ENCODE measurements at regions not wholly inside any gene's neighbourhood (a gene's known extent, or its start where the extent isn't known, plus 50 kb on each side); places are given as distances from the start of the nearest gene placed in this dataset.

DNA sequence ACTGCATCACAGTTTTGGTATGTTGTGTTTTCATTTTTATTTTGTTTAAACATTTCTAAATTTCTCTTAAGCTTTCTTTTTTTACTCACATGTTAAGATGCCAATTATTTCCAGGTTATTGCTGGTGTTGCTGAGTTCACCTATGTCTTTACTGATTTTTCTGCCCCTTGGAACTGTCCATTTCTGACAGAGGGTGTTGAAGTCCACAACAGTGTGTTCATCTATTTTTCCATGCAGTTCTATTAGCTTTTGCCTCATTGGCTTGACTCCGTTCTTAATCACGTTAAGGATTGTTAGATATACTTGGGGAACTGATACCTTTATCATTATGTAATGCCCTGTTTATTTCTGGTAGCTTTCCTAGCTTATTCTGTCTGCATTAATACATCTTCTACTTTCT, 158.0 kb upstream of the TCERG1L start:
- H3K56ac ChIP-seq (ENCODE audit: insufficient read length, low read depth, low read length), result no peak overlapping the region
- no peak overlapping the region for H4K5ac ChIP-seq (ENCODE audit: insufficient read length, low read depth, low read length)
- H2BK15ac ChIP-seq (ENCODE audit: low read depth, low read length), result no peak overlapping the region
- H4K20me1 ChIP-seq (ENCODE audit: control insufficient read depth, insufficient read depth, insufficient read length), result no peaks in the 10 kb centered on the region
- no peak overlapping the region for H3K4ac ChIP-seq (ENCODE audit: low read depth, low read length)
- H3K27me3 Mint-ChIP-seq (ENCODE audit: low read depth), result no peaks in the 10 kb centered on the region; the same call in 1 of the 2 replicates
- H3K9me3 Mint-ChIP-seq, result no peaks in the 10 kb centered on the region
- no peaks in the 10 kb centered on the region for H3K36me3 Mint-ChIP-seq (ENCODE audit: insufficient read depth in 1 of 3, low read depth in 3 of 3)
- H4K8ac ChIP-seq (replicated peaks; ENCODE audit: insufficient read length, low read depth, low read length), result no peak overlapping the region
- H2AFZ ChIP-seq (ENCODE audit: low read length), result no peak overlapping the region
- no peak overlapping the region for H3K4me2 ChIP-seq (ENCODE audit: insufficient read depth, insufficient read length, low read length)
- H3K23me2 ChIP-seq (ENCODE audit: insufficient read length, low read depth, low read length, poor library complexity, severe bottlenecking), result no peaks in the 10 kb centered on the region
- no peak overlapping the region for H2BK120ac ChIP-seq (ENCODE audit: low read depth, low read length, poor library complexity, severe bottlenecking)
- no peaks in the 10 kb centered on the region for H3K27me3 ChIP-seq (ENCODE audit: insufficient read depth, low read length)
- no peaks in the 10 kb centered on the region for H3K79me2 ChIP-seq (ENCODE audit: insufficient read depth, low read length)
- H3K4me1 ChIP-seq (ENCODE audit: insufficient read depth, low read length), result no peaks in the 10 kb centered on the region
- H3K4me3 Mint-ChIP-seq, result no peak overlapping the region
- no peak overlapping the region for H3K27ac ChIP-seq (ENCODE audit: insufficient read length, low read depth, low read length)
- H3K23ac ChIP-seq (ENCODE audit: insufficient read length, low read depth, low read length), result no peak overlapping the region
- H3K9me3 ChIP-seq (ENCODE audit: control insufficient read depth, low read depth, low read length), result no peaks in the 10 kb centered on the region
- H3K4me1 Mint-ChIP-seq, result peaks cover 0 to 5% of the 10 kb centered on the region in 2 experiments; a peak in 2 of 4 replicates
- no peak overlapping the region for H4K91ac ChIP-seq (ENCODE audit: insufficient read length, low read depth, low read length)
- H2BK12ac ChIP-seq (ENCODE audit: insufficient read length, low read depth, low read length), result no peak overlapping the region
- H3K27ac Mint-ChIP-seq, result no peak overlapping the region
- no peak overlapping the region for H3K9ac ChIP-seq (ENCODE audit: extremely low read depth, insufficient read length, low read length)
- no peak overlapping the region for H3K14ac ChIP-seq (ENCODE audit: insufficient read depth, low read length)
- H3K79me1 ChIP-seq (ENCODE audit: insufficient read depth, low read depth, low read length, poor library complexity, severe bottlenecking), result no peaks in the 10 kb centered on the region
- no peak overlapping the region for H3T11ph ChIP-seq (ENCODE audit: low read length)
- TF ChIP-seq CTCF (conservative IDR thresholded peaks at IDR 0.05), result no peak
- no CpG with 5 or more reads among the region's 2 CpGs for WGBS (ENCODE audit: extremely low coverage, insufficient read length, low lambda C conversion rate)
- no peak overlapping the region for H2BK5ac ChIP-seq (ENCODE audit: insufficient read length, low read length)
- H3K18ac ChIP-seq (ENCODE audit: insufficient read length, low read depth, low read length), result no peak overlapping the region
- no peak for DNase-seq
- no peak overlapping the region for H2AK5ac ChIP-seq (ENCODE audit: insufficient read length, low read length)
- H2BK20ac ChIP-seq (ENCODE audit: low read depth, low read length, poor library complexity, severe bottlenecking), result no peak overlapping the region
